ENCODE measurements at regions not wholly inside any gene's neighbourhood (a gene's known extent, or its start where the extent isn't known, plus 50 kb on each side); places are given as distances from the start of the nearest gene placed in this dataset.
A peak's percentile ranks its signal among the peaks of the same experiment; 100 is the strongest.

DNA sequence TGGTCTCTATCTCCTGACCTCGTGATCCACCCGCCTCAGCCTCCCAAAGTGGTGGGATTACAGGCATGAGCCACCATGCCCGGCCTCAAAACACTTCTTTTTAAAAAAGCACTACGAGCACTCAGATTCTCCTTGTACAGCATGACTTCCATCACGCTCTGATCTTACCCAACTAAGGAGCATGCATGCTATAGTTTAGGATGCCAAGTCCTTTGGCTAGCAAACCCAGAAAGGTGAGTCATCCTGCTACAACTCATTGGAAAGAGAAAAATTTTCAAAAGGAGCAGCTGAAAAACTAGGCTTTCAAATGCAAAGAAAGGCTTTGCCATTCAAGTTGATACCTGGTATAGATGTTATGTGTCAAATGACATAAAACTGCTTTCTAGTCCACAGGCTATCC is 70.3 kb upstream of the PRICKLE2 start:
- TF ChIP-seq, protein P1, sequence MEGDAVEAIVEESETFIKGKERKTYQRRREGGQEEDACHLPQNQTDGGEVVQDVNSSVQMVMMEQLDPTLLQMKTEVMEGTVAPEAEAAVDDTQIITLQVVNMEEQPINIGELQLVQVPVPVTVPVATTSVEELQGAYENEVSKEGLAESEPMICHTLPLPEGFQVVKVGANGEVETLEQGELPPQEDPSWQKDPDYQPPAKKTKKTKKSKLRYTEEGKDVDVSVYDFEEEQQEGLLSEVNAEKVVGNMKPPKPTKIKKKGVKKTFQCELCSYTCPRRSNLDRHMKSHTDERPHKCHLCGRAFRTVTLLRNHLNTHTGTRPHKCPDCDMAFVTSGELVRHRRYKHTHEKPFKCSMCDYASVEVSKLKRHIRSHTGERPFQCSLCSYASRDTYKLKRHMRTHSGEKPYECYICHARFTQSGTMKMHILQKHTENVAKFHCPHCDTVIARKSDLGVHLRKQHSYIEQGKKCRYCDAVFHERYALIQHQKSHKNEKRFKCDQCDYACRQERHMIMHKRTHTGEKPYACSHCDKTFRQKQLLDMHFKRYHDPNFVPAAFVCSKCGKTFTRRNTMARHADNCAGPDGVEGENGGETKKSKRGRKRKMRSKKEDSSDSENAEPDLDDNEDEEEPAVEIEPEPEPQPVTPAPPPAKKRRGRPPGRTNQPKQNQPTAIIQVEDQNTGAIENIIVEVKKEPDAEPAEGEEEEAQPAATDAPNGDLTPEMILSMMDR (IDR thresholded peaks at IDR 0.05; ENCODE audit: low read depth, low read length) = no peak
- TF ChIP-seq, protein P2, sequence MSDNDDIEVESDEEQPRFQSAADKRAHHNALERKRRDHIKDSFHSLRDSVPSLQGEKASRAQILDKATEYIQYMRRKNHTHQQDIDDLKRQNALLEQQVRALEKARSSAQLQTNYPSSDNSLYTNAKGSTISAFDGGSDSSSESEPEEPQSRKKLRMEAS (IDR thresholded peaks at IDR 0.05; ENCODE audit: low read depth, low read length) = no peak
- no peak for TF ChIP-seq POLR2A (IDR thresholded peaks at IDR 0.05; ENCODE audit: extremely low read depth, insufficient read length)
- TF ChIP-seq MYC (IDR thresholded peaks at IDR 0.05; ENCODE audit: low read depth, low read length) = no peak
- no peak overlapping the region for H3K4me3 ChIP-seq (ENCODE audit: low read depth, low read length)
- no peak for DNase-seq (ENCODE audit: low read depth)

DNA sequence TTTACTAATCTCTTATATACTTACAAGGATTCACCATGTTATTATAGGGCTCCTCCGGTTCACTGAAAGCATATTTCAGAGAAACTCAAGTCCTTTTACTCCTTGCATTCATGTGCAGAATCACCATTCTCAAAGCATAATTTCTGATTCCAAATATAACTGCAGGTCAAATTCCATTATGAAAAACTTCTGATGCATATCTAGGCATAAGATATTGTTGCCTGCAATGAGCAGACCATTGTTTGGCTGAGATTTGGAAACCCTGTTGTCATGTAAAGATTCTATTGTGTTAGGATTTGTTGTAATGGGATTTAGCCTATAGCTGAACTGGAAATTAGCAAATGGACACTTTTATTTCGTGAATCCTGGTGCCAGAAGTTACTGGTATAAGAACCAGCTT is 69.5 kb upstream of the PRICKLE2 start:
- no peak overlapping the region for H3K4me3 ChIP-seq (ENCODE audit: low read depth, low read length)
- DNase-seq (ENCODE audit: low read depth) = no peak
- TF ChIP-seq, protein P2 (IDR thresholded peaks at IDR 0.05; ENCODE audit: low read depth, low read length) = no peak
- TF ChIP-seq MYC (IDR thresholded peaks at IDR 0.05; ENCODE audit: low read depth, low read length) (no peak), POLR2A (IDR thresholded peaks at IDR 0.05; ENCODE audit: extremely low read depth, insufficient read length) (no peak)
- TF ChIP-seq, protein P1 (IDR thresholded peaks at IDR 0.05; ENCODE audit: low read depth, low read length) = no peak

DNA sequence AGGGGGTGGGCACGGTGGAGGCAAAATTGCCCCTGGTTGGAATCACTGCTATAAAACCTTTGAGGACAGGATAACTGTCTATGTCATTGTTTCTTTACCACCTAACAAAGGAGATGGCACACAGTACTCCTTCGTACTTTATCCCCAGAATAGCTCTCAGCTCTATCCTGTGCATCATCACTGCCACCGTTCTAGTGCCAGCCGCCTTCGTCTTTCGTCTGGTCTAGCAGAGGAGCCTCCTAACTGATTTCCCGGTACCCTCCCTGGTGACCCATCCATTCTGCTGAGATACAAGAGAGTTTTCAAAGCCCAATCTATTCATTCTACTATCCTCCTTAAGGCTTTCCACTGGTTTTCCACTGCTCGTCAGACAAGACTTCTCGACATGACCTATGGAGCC is 67.9 kb upstream of the PRICKLE2 start:
- no peak for DNase-seq (ENCODE audit: low read depth)
- no peak overlapping the region for H3K4me3 ChIP-seq (ENCODE audit: low read depth, low read length)
- TF ChIP-seq, protein P2 (IDR thresholded peaks at IDR 0.05; ENCODE audit: low read depth, low read length) = no peak

DNA sequence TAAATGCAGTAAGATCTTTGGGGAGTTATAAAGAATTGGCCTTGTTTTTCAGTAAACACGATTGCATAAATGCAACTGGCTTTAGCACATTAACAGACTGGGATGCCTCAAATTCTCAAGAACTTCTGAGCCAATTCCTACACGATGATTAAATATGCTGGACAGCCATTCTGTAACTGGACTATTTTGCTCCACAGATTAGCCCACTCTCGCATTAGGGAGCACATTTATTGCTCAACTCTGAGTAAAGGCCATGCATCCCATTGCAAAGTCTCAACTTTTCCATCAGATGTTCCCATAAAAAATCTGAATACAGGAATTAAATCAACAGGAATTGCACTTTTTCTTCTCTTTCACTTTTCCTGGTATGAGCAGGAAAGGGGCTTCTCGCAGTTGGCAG is 66.7 kb upstream of the PRICKLE2 start:
- no peak for DNase-seq (ENCODE audit: low read depth)
- no peak for TF ChIP-seq POLR2A (IDR thresholded peaks at IDR 0.05; ENCODE audit: extremely low read depth, insufficient read length)
- TF ChIP-seq, protein P1 (IDR thresholded peaks at IDR 0.05; ENCODE audit: low read depth, low read length) = no peak
- no peak for TF ChIP-seq MYC (IDR thresholded peaks at IDR 0.05; ENCODE audit: low read depth, low read length)
- TF ChIP-seq, protein P2 (IDR thresholded peaks at IDR 0.05; ENCODE audit: low read depth, low read length) = no peak
- no peak overlapping the region for H3K4me3 ChIP-seq (ENCODE audit: low read depth, low read length)

DNA sequence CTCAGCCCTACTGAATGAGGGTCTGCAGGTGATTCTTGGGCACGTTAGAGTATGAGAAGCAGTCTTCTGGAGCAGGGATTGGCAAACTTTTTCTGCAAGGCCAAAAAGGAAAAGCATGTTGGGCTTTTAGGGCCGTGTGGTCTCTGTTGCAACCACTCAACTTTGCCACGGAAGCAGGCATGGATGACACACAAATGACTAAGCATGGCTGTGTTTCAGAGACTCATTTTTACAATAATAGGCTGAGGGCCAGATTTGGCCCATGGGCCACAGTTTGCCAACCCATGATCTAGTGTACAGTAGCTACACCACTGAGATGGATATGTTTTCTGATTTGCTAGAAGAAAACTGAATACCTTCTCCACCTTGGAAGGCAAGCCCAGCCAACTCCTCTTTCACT is 66.1 kb upstream of the PRICKLE2 start:
- no peak overlapping the region for H3K4me3 ChIP-seq (ENCODE audit: low read depth, low read length)

DNA sequence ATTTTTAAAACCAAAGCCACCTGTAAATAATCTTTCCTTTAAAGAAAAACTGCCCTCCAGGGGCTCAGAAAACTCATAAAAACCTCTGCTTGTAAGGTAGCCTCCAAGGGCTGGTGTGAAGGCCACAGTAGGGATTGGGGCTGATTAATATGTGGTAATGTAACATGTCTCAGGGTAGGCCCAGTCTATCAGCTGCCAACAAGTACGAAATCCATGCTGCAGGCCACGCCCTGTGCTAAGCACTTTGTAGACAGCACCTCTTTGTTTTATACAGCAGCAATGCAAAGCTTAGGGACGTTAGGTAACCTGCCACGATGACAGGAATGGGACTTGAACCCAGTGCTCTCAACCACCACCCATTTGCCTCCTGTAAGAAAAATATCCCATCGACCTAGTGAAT is 65.6 kb upstream of the PRICKLE2 start:
- H3K4me3 ChIP-seq (ENCODE audit: low read depth, low read length) = no peak overlapping the region
- DNase-seq (ENCODE audit: low read depth) = peak; percentile 1
- TF ChIP-seq, protein P2 (IDR thresholded peaks at IDR 0.05; ENCODE audit: low read depth, low read length) = no peak
- no peak for TF ChIP-seq POLR2A (IDR thresholded peaks at IDR 0.05; ENCODE audit: extremely low read depth, insufficient read length)
- TF ChIP-seq, protein P1 (IDR thresholded peaks at IDR 0.05; ENCODE audit: low read depth, low read length) = no peak
- no peak for TF ChIP-seq MYC (IDR thresholded peaks at IDR 0.05; ENCODE audit: low read depth, low read length)

More for the DNA sequence above, 66.1 kb upstream of the PRICKLE2 start:
- DNase-seq (ENCODE audit: low read depth) = peak; percentile 68
- TF ChIP-seq POLR2A (IDR thresholded peaks at IDR 0.05; ENCODE audit: extremely low read depth, insufficient read length) (no peak), MYC (IDR thresholded peaks at IDR 0.05; ENCODE audit: low read depth, low read length) (no peak)
- TF ChIP-seq, protein P1 (IDR thresholded peaks at IDR 0.05; ENCODE audit: low read depth, low read length) = no peak
- TF ChIP-seq, protein P2 (IDR thresholded peaks at IDR 0.05; ENCODE audit: low read depth, low read length) = no peak
